ENCODE measurements at regions not wholly inside any gene's neighbourhood (a gene's known extent, or its start where the extent isn't known, plus 50 kb on each side); places are given as distances from the start of the nearest gene placed in this dataset.
A peak's percentile ranks its signal among the peaks of the same experiment; 100 is the strongest.

GRCh38 chr9:107422189-107423185 lies 67.1 kb downstream of the KLF4 start:
- H3K27ac Mint-ChIP-seq, result no peak overlapping the region
- H3K9me3 Mint-ChIP-seq (ENCODE audit: low read depth), result no peaks in the 10 kb centered on the region
- H3K27me3 Mint-ChIP-seq, result peaks cover 49% of the 10 kb centered on the region
- H3K4me1 Mint-ChIP-seq (ENCODE audit: low read depth), result peaks cover 2% of the 10 kb centered on the region
- TF ChIP-seq, protein P1, sequence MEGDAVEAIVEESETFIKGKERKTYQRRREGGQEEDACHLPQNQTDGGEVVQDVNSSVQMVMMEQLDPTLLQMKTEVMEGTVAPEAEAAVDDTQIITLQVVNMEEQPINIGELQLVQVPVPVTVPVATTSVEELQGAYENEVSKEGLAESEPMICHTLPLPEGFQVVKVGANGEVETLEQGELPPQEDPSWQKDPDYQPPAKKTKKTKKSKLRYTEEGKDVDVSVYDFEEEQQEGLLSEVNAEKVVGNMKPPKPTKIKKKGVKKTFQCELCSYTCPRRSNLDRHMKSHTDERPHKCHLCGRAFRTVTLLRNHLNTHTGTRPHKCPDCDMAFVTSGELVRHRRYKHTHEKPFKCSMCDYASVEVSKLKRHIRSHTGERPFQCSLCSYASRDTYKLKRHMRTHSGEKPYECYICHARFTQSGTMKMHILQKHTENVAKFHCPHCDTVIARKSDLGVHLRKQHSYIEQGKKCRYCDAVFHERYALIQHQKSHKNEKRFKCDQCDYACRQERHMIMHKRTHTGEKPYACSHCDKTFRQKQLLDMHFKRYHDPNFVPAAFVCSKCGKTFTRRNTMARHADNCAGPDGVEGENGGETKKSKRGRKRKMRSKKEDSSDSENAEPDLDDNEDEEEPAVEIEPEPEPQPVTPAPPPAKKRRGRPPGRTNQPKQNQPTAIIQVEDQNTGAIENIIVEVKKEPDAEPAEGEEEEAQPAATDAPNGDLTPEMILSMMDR (IDR thresholded peaks at IDR 0.05; ENCODE audit: unreplicated experiment), result peak; percentile 79
- no peak overlapping the region for H3K4me3 Mint-ChIP-seq (ENCODE audit: low read depth)
- peak; percentile 53 for DNase-seq (ENCODE audit: low spot score, unreplicated experiment)
- no peaks in the 10 kb centered on the region for H3K36me3 Mint-ChIP-seq (ENCODE audit: insufficient read depth)

DNA sequence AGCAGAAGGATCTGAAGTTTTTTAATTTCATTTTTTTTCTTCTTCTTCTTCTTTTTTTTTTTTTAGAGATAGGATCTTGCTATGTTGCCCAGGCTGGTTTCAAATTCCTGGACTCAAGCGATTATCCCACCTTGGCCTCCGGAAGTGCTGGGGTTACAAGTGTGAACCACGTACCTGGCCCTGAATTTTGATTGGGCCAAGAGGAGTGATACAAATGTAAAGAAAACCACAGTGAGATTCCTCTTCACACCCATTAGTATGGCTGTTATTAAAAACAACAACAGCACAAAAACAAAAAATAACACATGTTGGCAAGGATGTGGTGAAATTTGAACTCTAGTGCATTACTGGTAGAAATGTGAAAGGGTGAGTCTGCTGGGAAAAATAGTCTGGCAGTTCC lies 79.1 kb downstream of the KLF4 start:
- no peak overlapping the region for H3K4me3 Mint-ChIP-seq (ENCODE audit: low read depth)
- TF ChIP-seq, protein P1 (IDR thresholded peaks at IDR 0.05; ENCODE audit: unreplicated experiment), result no peak
- peaks cover 15% of the 10 kb centered on the region for H3K27me3 Mint-ChIP-seq
- H3K27ac Mint-ChIP-seq, result no peak overlapping the region
- H3K9me3 Mint-ChIP-seq (ENCODE audit: low read depth), result no peaks in the 10 kb centered on the region
- no peaks in the 10 kb centered on the region for H3K4me1 Mint-ChIP-seq (ENCODE audit: low read depth)
- H3K36me3 Mint-ChIP-seq (ENCODE audit: insufficient read depth), result no peaks in the 10 kb centered on the region
- no peak for DNase-seq (ENCODE audit: low spot score, unreplicated experiment)

- Mint-ChIP-seq H3K4me3 (ENCODE audit: low read depth) (no peak overlapping the region), H3K4me1 (ENCODE audit: low read depth) (no peaks in the 10 kb centered on the region), H3K27me3 (peaks cover 15% of the 10 kb centered on the region), H3K36me3 (ENCODE audit: insufficient read depth) (no peaks in the 10 kb centered on the region), H3K9me3 (ENCODE audit: low read depth) (no peaks in the 10 kb centered on the region), H3K27ac (no peak overlapping the region)
- no peak for DNase-seq (ENCODE audit: low spot score, unreplicated experiment)
- TF ChIP-seq, protein P1 (IDR thresholded peaks at IDR 0.05; ENCODE audit: unreplicated experiment), result no peak
Observed at GRCh38 chr9:107409581-107410389, 79.8 kb downstream of the KLF4 start.

DNA sequence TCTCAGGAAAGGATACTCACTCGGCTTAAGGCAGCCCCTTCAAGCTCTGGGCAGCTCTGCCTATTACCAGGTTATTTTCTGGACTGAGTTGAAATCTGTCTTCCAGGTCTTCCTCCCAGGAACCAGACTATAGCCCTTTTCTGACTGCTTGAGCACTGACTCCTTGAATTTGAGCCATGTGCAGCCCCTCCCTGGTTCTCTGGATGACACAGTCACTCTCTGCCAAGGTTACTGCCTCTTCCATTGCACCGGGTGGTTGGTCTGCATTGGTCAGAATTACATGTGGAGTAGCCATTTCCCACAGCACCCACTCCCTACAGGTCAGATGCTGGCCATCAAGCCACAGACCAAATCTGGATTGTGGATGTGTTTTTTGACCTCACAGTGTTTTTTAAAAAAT lies 81.9 kb downstream of the KLF4 start:
- no peaks in the 10 kb centered on the region for H3K9me3 Mint-ChIP-seq (ENCODE audit: low read depth)
- H3K27me3 Mint-ChIP-seq, result peaks cover 13% of the 10 kb centered on the region
- H3K27ac Mint-ChIP-seq, result no peak overlapping the region
- no peaks in the 10 kb centered on the region for H3K4me1 Mint-ChIP-seq (ENCODE audit: low read depth)
- no peak for DNase-seq (ENCODE audit: low spot score, unreplicated experiment)
- H3K4me3 Mint-ChIP-seq (ENCODE audit: low read depth), result no peak overlapping the region
- TF ChIP-seq, protein P1 (IDR thresholded peaks at IDR 0.05; ENCODE audit: unreplicated experiment), result no peak
- no peaks in the 10 kb centered on the region for H3K36me3 Mint-ChIP-seq (ENCODE audit: insufficient read depth)

- Mint-ChIP-seq H3K4me1 (ENCODE audit: low read depth) (no peaks in the 10 kb centered on the region), H3K4me3 (ENCODE audit: low read depth) (no peak overlapping the region)
Observed at GRCh38 chr9:107405511-107405910, 84.1 kb downstream of the KLF4 start.

More at GRCh38 chr9:107405511-107405910, 84.1 kb downstream of the KLF4 start:
- DNase-seq (ENCODE audit: low spot score, unreplicated experiment), result no peak
- H3K36me3 Mint-ChIP-seq (ENCODE audit: insufficient read depth), result no peaks in the 10 kb centered on the region
- H3K27me3 Mint-ChIP-seq, result peaks cover 3% of the 10 kb centered on the region
- peaks cover 6% of the 10 kb centered on the region for H3K9me3 Mint-ChIP-seq (ENCODE audit: low read depth)
- TF ChIP-seq, protein P1 (IDR thresholded peaks at IDR 0.05; ENCODE audit: unreplicated experiment), result no peak
- H3K27ac Mint-ChIP-seq, result no peak overlapping the region

Data from progenitor cell of endocrine pancreas (in vitro differentiated cells).